K562 (cell line): ENCODE measurements at regions not wholly inside any gene's neighbourhood (a gene's known extent, or its start where the extent isn't known, plus 50 kb on each side); places are given as distances from the start of the nearest gene placed in this dataset.

Experiments
- ARID3B ChIP-seq: fragments of 250-450 bp; sonication (Bioruptor Pico); IDR thresholded peaks from 2 replicates; pipeline ENCODE4 v1.4.0; 2020; ENCODE audit warnings: borderline replicate concordance
- POLR2A ChIP-seq: fragments of 450-650 bp; conservative IDR thresholded peaks from 2 replicates; pipeline ENCODE4 v1.6.1; 2016
- ZNF282 ChIP-seq: sonication (generic); formaldehyde crosslinking; IDR thresholded peaks from 2 replicates; pipeline ENCODE4 v1.8.1; 2023; ENCODE audit warnings: missing genetic modification reagents

- TF ChIP-seq ARID3B (no peak), ZNF282 (no peak), POLR2A (no peak)
Measured at GRCh38 chr2:12066116-12066515, 319.7 kb downstream of the LPIN1 start.
